ENCODE measurements at regions not wholly inside any gene's neighbourhood (a gene's known extent, or its start where the extent isn't known, plus 50 kb on each side); places are given as distances from the start of the nearest gene placed in this dataset.

- TF ChIP-seq POLR2A (IDR thresholded peaks at IDR 0.05), result no peak
- TF ChIP-seq CTCF (IDR thresholded peaks at IDR 0.05), result no peak
These were observed 301.7 kb upstream of the DAB2 start for GRCh38 chr5:39726467-39726866.
